ENCODE measurements at regions not wholly inside any gene's neighbourhood (a gene's known extent, or its start where the extent isn't known, plus 50 kb on each side); places are given as distances from the start of the nearest gene placed in this dataset.
"Not testable (repeated sequence)": the region's sequence is repeated elsewhere in the genome, so short reads cannot be mapped to it uniquely, and the experiment has no call there.

- TF ChIP-seq POLR2A (IDR thresholded peaks at IDR 0.05) = no peak
- TF ChIP-seq CTCF (IDR thresholded peaks at IDR 0.05) = no peak
- no peak overlapping the region for H3K4me3 ChIP-seq (ENCODE audit: low read depth, poor library complexity, severe bottlenecking)
- no peak for DNase-seq (ENCODE audit: low spot score in 2 of 2)
- intact Hi-C loops (cut with DNase I; ENCODE audit: low total_unique reads) = no loop called here
Observed at GRCh38 chr4:123007679-123008078, 85.3 kb upstream of the NUDT6 start.

DNA sequence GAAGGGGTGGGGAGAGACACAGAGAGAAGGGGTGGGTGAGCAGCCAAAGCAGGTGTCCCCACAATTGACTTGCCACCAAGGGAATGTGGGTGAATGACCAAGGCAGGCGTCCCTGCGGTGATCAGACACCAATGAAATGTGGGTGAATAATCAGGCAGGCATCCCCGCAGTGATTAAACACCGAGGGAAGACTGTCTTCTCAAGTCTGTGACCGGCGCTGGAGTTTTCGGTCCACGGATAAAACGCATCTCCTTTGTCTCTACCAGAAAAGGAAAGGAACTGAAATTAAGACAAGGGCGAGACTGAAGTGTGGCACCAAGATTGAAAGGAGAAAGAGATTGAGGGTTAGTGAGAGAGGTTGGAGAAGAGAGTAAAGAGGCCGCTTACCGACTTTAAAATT, 90.0 kb upstream of the NUDT6 start:
- H3K4me3 ChIP-seq (ENCODE audit: low read depth, poor library complexity, severe bottlenecking); intact Hi-C loops (cut with DNase I; ENCODE audit: low total_unique reads); DNase-seq (ENCODE audit: low spot score in 2 of 2): not testable (repeated sequence)
- 88 to 89% methylated on average over 12 of the region's 12 CpGs for WGBS, 2 donors

DNA sequence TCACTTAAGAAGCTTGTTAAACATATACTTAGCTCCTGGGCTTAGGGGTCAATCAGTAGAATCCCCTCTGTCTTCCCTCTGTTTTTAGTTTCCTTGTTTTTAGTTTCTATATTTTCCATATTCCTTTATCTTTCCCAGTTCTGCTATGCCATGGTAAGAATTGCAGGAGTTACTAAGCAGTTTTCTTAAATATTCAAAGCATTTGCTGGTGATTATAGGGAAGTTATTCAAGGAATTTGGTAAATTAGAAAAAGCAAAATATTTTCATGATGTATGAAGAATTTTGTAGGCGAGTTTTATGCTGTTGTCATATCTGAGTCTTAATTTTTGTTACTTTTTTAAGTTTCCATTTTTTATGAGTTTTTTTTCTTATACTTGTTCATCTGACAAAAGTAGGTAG, 91.6 kb upstream of the NUDT6 start:
- TF ChIP-seq CTCF (IDR thresholded peaks at IDR 0.05) (no peak), POLR2A (IDR thresholded peaks at IDR 0.05) (no peak)
- 82 to 88% methylated on average over 1 of the region's 1 CpG for WGBS, 2 donors
- no peak for DNase-seq (ENCODE audit: low spot score in 2 of 2)
- intact Hi-C loops (cut with DNase I; ENCODE audit: low total_unique reads) = no loop called here
- H3K4me3 ChIP-seq (ENCODE audit: low read depth, poor library complexity, severe bottlenecking) = no peak overlapping the region

GRCh38 chr4:123017078-123017477, 94.7 kb upstream of the NUDT6 start:
- intact Hi-C loops (cut with DNase I; ENCODE audit: low total_unique reads) = no loop called here
- no peak for DNase-seq (ENCODE audit: low spot score in 2 of 2)
- 89 to 93% methylated on average over 7 to 8 of the region's 8 CpGs for WGBS, 2 donors
- no peak overlapping the region for H3K4me3 ChIP-seq (ENCODE audit: low read depth, poor library complexity, severe bottlenecking)
- no peak for TF ChIP-seq CTCF (IDR thresholded peaks at IDR 0.05)
- no peak for TF ChIP-seq POLR2A (IDR thresholded peaks at IDR 0.05)

DNA sequence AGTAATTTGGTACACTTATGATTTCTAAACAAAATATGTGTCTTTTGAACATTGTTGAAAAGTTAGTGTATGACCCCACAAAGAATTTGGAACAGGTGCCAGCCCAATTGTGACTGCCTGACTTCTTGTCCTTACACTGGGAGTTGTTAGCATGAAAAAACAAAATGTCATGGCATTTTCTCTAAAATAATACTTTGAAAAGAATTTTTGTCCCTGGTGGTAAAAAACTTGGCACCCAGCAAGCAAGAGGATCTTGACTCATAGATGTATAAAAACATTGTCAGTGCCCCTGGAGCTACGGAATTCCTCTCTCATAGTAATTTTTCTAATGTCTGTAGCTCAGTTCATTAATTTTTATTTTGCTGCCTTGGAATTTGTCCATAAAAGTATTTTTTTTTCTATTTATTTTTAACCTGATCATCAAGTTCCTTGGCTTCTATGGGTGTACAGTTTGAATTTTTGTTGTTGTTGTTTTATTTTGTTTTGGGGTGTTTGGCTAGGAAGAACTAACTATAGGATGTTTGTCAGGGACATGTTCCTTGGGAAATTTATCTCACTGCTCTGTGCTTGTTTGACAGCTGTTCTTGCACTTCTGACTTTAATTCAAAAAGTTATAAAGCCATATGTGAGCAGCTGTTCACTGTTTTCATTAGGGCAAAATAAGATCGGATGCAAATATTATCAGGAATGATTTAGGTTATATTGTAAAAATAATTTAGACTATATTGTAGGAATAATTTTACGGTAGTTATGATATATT, 95.4 kb upstream of the NUDT6 start:
- intact Hi-C loops (cut with DNase I; ENCODE audit: low total_unique reads) = no loop called here
- no peak for DNase-seq (ENCODE audit: low spot score in 2 of 2)
- H3K4me3 ChIP-seq (ENCODE audit: low read depth, poor library complexity, severe bottlenecking) = no peak overlapping the region
- 50 to 54% methylated on average over 3 of the region's 3 CpGs for WGBS, 2 donors
- no peak for TF ChIP-seq POLR2A (IDR thresholded peaks at IDR 0.05)
- TF ChIP-seq CTCF (IDR thresholded peaks at IDR 0.05) = no peak

GRCh38 chr4:123018396-123018775, 96.0 kb upstream of the NUDT6 start:
- DNase-seq (ENCODE audit: low spot score in 2 of 2) = no peak
- WGBS, 2 donors = 48 to 58% methylated on average over 3 of the region's 3 CpGs
- H3K4me3 ChIP-seq (ENCODE audit: low read depth, poor library complexity, severe bottlenecking) = no peak overlapping the region
- TF ChIP-seq POLR2A (IDR thresholded peaks at IDR 0.05) (no peak), CTCF (IDR thresholded peaks at IDR 0.05) (no peak)
- intact Hi-C loops (cut with DNase I; ENCODE audit: low total_unique reads) = no loop called here
